ENCODE measurements at regions not wholly inside any gene's neighbourhood (a gene's known extent, or its start where the extent isn't known, plus 50 kb on each side); places are given as distances from the start of the nearest gene placed in this dataset.
"Not testable (repeated sequence)": the region's sequence is repeated elsewhere in the genome, so short reads cannot be mapped to it uniquely, and the experiment has no call there.

GRCh38 chr2:236376566-236377244 lies 112.5 kb upstream of the ASB18 start:
- BruUV-seq (replicated peaks): no TSS peak
- POLR2A ChIA-PET: interaction anchor here (0.6 to 1.0 kb wide), 2 partner anchors 27 to 279 kb away, joined by 3 read pairs; no protein-coding TSS in a partner anchor

GRCh38 chr2:236380051-236380612 lies 115.9 kb upstream of the ASB18 start:
- CTCF ChIA-PET (ENCODE audit: unreplicated experiment): no interaction called here
- H3K4me3 ChIP-seq (ENCODE audit: low read depth, low read length, poor library complexity, severe bottlenecking): no peak overlapping the region
- TF ChIP-seq EZH2phosphoT487 (IDR thresholded peaks at IDR 0.05; ENCODE audit: borderline replicate concordance, low read depth, low read length) (no peak), CTCF (conservative IDR thresholded peaks at IDR 0.05; ENCODE audit: low read length) (no peak)

More at GRCh38 chr2:236376566-236377244, 112.5 kb upstream of the ASB18 start:
- no peak for DNase-seq (ENCODE audit: low spot score)
- Histone ChIP-seq H2AFZ (ENCODE audit: low read length) (no peak overlapping the region), H3K9me2 (ENCODE audit: insufficient read depth, low read length) (no peaks in the 10 kb centered on the region), H3K4me1 (ENCODE audit: insufficient read depth, low read length, poor library complexity, severe bottlenecking) (no peaks in the 10 kb centered on the region), H3K36me3 (ENCODE audit: insufficient read depth, low read length) (no peaks in the 10 kb centered on the region), H3K4me3 (ENCODE audit: low read depth, low read length, poor library complexity, severe bottlenecking) (no peak overlapping the region), H3K4me2 (ENCODE audit: low read length) (no peak overlapping the region), H3K27ac (ENCODE audit: low read depth, low read length, poor library complexity, severe bottlenecking) (no peak overlapping the region), H3K9me3 (ENCODE audit: low read length) (no peaks in the 10 kb centered on the region), H3K79me2 (ENCODE audit: insufficient read depth, low read depth, low read length) (no peaks in the 10 kb centered on the region), H4K20me1 (ENCODE audit: insufficient read depth, low read length) (no peaks in the 10 kb centered on the region)
- TF ChIP-seq CTCF (conservative IDR thresholded peaks at IDR 0.05; ENCODE audit: low read length): no peak
- TF ChIP-seq EZH2phosphoT487 (IDR thresholded peaks at IDR 0.05; ENCODE audit: borderline replicate concordance, low read depth, low read length): no peak
- CTCF ChIA-PET (ENCODE audit: unreplicated experiment): no interaction called here
- intact Hi-C loops (cut with micrococcal nuclease; ENCODE audit: unreplicated experiment): no loop called here

GRCh38 chr2:236381253-236381652 lies 117.0 kb upstream of the ASB18 start:
- BruUV-seq (replicated peaks): not testable (repeated sequence)

More at GRCh38 chr2:236380051-236380612, 115.9 kb upstream of the ASB18 start:
- intact Hi-C loops (cut with micrococcal nuclease; ENCODE audit: unreplicated experiment): no loop called here
- Histone ChIP-seq H3K4me2 (ENCODE audit: low read length) (no peak overlapping the region), H3K79me2 (ENCODE audit: insufficient read depth, low read depth, low read length) (no peaks in the 10 kb centered on the region), H4K20me1 (ENCODE audit: insufficient read depth, low read length) (no peaks in the 10 kb centered on the region), H3K27ac (ENCODE audit: low read depth, low read length, poor library complexity, severe bottlenecking) (no peak overlapping the region), H3K9me3 (ENCODE audit: low read length) (no peaks in the 10 kb centered on the region), H2AFZ (ENCODE audit: low read length) (no peak overlapping the region), H3K9me2 (ENCODE audit: insufficient read depth, low read length) (no peaks in the 10 kb centered on the region), H3K4me1 (ENCODE audit: insufficient read depth, low read length, poor library complexity, severe bottlenecking) (no peaks in the 10 kb centered on the region), H3K36me3 (ENCODE audit: insufficient read depth, low read length) (no peaks in the 10 kb centered on the region)
- BruUV-seq (replicated peaks): no TSS peak
- POLR2A ChIA-PET: no interaction called here
- no peak for DNase-seq (ENCODE audit: low spot score)

GRCh38 chr2:236389284-236390216 lies 125.3 kb upstream of the ASB18 start:
- H3K4me2 ChIP-seq (ENCODE audit: low read length); H3K27ac ChIP-seq (ENCODE audit: low read depth, low read length, poor library complexity, severe bottlenecking); POLR2A ChIA-PET; H3K9me2 ChIP-seq (ENCODE audit: insufficient read depth, low read length); H3K4me3 ChIP-seq (ENCODE audit: low read depth, low read length, poor library complexity, severe bottlenecking); DNase-seq (ENCODE audit: low spot score); H3K4me1 ChIP-seq (ENCODE audit: insufficient read depth, low read length, poor library complexity, severe bottlenecking); H3K9me3 ChIP-seq (ENCODE audit: low read length); H2AFZ ChIP-seq (ENCODE audit: low read length); CTCF ChIA-PET (ENCODE audit: unreplicated experiment); H4K20me1 ChIP-seq (ENCODE audit: insufficient read depth, low read length); intact Hi-C loops (cut with micrococcal nuclease; ENCODE audit: unreplicated experiment); H3K36me3 ChIP-seq (ENCODE audit: insufficient read depth, low read length); H3K79me2 ChIP-seq (ENCODE audit: insufficient read depth, low read depth, low read length); BruUV-seq (replicated peaks): not testable (repeated sequence)

More at GRCh38 chr2:236381253-236381652, 117.0 kb upstream of the ASB18 start:
- H3K4me1 ChIP-seq (ENCODE audit: insufficient read depth, low read length, poor library complexity, severe bottlenecking); CTCF ChIA-PET (ENCODE audit: unreplicated experiment); intact Hi-C loops (cut with micrococcal nuclease; ENCODE audit: unreplicated experiment); H3K4me3 ChIP-seq (ENCODE audit: low read depth, low read length, poor library complexity, severe bottlenecking); H2AFZ ChIP-seq (ENCODE audit: low read length); POLR2A ChIA-PET; H4K20me1 ChIP-seq (ENCODE audit: insufficient read depth, low read length); H3K9me3 ChIP-seq (ENCODE audit: low read length); H3K9me2 ChIP-seq (ENCODE audit: insufficient read depth, low read length); H3K27ac ChIP-seq (ENCODE audit: low read depth, low read length, poor library complexity, severe bottlenecking); H3K4me2 ChIP-seq (ENCODE audit: low read length); H3K79me2 ChIP-seq (ENCODE audit: insufficient read depth, low read depth, low read length); H3K36me3 ChIP-seq (ENCODE audit: insufficient read depth, low read length); DNase-seq (ENCODE audit: low spot score): not testable (repeated sequence)

Data from OCI-LY7 (cell line).